ENCODE measurements at regions not wholly inside any gene's neighbourhood (a gene's known extent, or its start where the extent isn't known, plus 50 kb on each side); places are given as distances from the start of the nearest gene placed in this dataset.
A peak's percentile ranks its signal among the peaks of the same experiment; 100 is the strongest.

GRCh38 chr6:43870660-43871061, 100.7 kb downstream of the VEGFA start:
- Mint-ChIP-seq H3K4me3 (ENCODE audit: unreplicated experiment) (no peak overlapping the region), H3K27ac (ENCODE audit: unreplicated experiment) (no peak overlapping the region), H3K27me3 (ENCODE audit: low read depth) (peaks cover 19% of the 10 kb centered on the region), H3K9me3 (ENCODE audit: low read depth) (no peaks in the 10 kb centered on the region), H3K36me3 (ENCODE audit: low read depth) (no peaks in the 10 kb centered on the region), H3K4me1 (ENCODE audit: low read depth) (peaks cover 6% of the 10 kb centered on the region)
- DNase-seq (ENCODE audit: low spot score), result no peak
- no peak for TF ChIP-seq CTCF (IDR thresholded peaks at IDR 0.05)

GRCh38 chr6:43869792-43870659, 100.0 kb downstream of the VEGFA start:
- Mint-ChIP-seq H3K9me3 (ENCODE audit: low read depth) (no peaks in the 10 kb centered on the region), H3K27ac (ENCODE audit: unreplicated experiment) (no peak overlapping the region), H3K4me1 (ENCODE audit: low read depth) (peaks cover 6% of the 10 kb centered on the region), H3K36me3 (ENCODE audit: low read depth) (no peaks in the 10 kb centered on the region), H3K4me3 (ENCODE audit: unreplicated experiment) (no peak overlapping the region), H3K27me3 (ENCODE audit: low read depth) (peaks cover 20% of the 10 kb centered on the region)
- no peak for DNase-seq (ENCODE audit: low spot score)
- no peak for TF ChIP-seq CTCF (IDR thresholded peaks at IDR 0.05)

GRCh38 chr6:43869079-43869710, 99.2 kb downstream of the VEGFA start:
- no peak overlapping the region for H3K4me3 Mint-ChIP-seq (ENCODE audit: unreplicated experiment)
- H3K4me1 Mint-ChIP-seq (ENCODE audit: low read depth), result peaks cover 6% of the 10 kb centered on the region
- no peaks in the 10 kb centered on the region for H3K36me3 Mint-ChIP-seq (ENCODE audit: low read depth)
- H3K27ac Mint-ChIP-seq (ENCODE audit: unreplicated experiment), result no peak overlapping the region
- no peak for TF ChIP-seq CTCF (IDR thresholded peaks at IDR 0.05)
- no peak for DNase-seq (ENCODE audit: low spot score)
- peaks cover 24% of the 10 kb centered on the region for H3K27me3 Mint-ChIP-seq (ENCODE audit: low read depth)
- H3K9me3 Mint-ChIP-seq (ENCODE audit: low read depth), result no peaks in the 10 kb centered on the region

GRCh38 chr6:43868467-43868866, 98.5 kb downstream of the VEGFA start:
- peak; percentile 29 for DNase-seq (ENCODE audit: low spot score)
- no peaks in the 10 kb centered on the region for H3K36me3 Mint-ChIP-seq (ENCODE audit: low read depth)
- TF ChIP-seq CTCF (IDR thresholded peaks at IDR 0.05), result no peak
- no peaks in the 10 kb centered on the region for H3K9me3 Mint-ChIP-seq (ENCODE audit: low read depth)
- no peak overlapping the region for H3K4me3 Mint-ChIP-seq (ENCODE audit: unreplicated experiment)
- H3K27ac Mint-ChIP-seq (ENCODE audit: unreplicated experiment), result no peak overlapping the region
- H3K4me1 Mint-ChIP-seq (ENCODE audit: low read depth), result peaks cover 6% of the 10 kb centered on the region
- H3K27me3 Mint-ChIP-seq (ENCODE audit: low read depth), result peaks cover 26% of the 10 kb centered on the region

GRCh38 chr6:43867996-43868395, 98.0 kb downstream of the VEGFA start:
- peak; percentile 47 for DNase-seq (ENCODE audit: low spot score)
- H3K27ac Mint-ChIP-seq (ENCODE audit: unreplicated experiment), result no peak overlapping the region
- no peak for TF ChIP-seq CTCF (IDR thresholded peaks at IDR 0.05)
- no peaks in the 10 kb centered on the region for H3K36me3 Mint-ChIP-seq (ENCODE audit: low read depth)
- no peak overlapping the region for H3K4me3 Mint-ChIP-seq (ENCODE audit: unreplicated experiment)
- no peaks in the 10 kb centered on the region for H3K9me3 Mint-ChIP-seq (ENCODE audit: low read depth)
- H3K4me1 Mint-ChIP-seq (ENCODE audit: low read depth), result peaks cover 6% of the 10 kb centered on the region
- peaks cover 27% of the 10 kb centered on the region for H3K27me3 Mint-ChIP-seq (ENCODE audit: low read depth)

All from chondrocyte (in vitro differentiated cells).